ENCODE measurements at regions not wholly inside any gene's neighbourhood (a gene's known extent, or its start where the extent isn't known, plus 50 kb on each side); places are given as distances from the start of the nearest gene placed in this dataset.
"Not testable (repeated sequence)": the region's sequence is repeated elsewhere in the genome, so short reads cannot be mapped to it uniquely, and the experiment has no call there.

- FAIRE-seq (no peak), DNase-seq (ENCODE audit: insufficient read length) (no peak)
- no peak for TF ChIP-seq TAF1 (IDR thresholded peaks at IDR 0.05; ENCODE audit: borderline replicate concordance, low read depth, low read length)
- TF ChIP-seq POLR2A (IDR thresholded peaks at IDR 0.05; ENCODE audit: low read depth, low read length): no peak
- TF ChIP-seq POLR2AphosphoS5 (IDR thresholded peaks at IDR 0.05; ENCODE audit: low read depth, low read length): no peak
Observed at GRCh38 chr9:135394699-135395645, 84.6 kb upstream of the PPP1R26 start.

GRCh38 chr9:135397142-135397541, 82.4 kb upstream of the PPP1R26 start:
- TF ChIP-seq POLR2AphosphoS5 (IDR thresholded peaks at IDR 0.05; ENCODE audit: low read depth, low read length): no peak
- TF ChIP-seq TAF1 (IDR thresholded peaks at IDR 0.05; ENCODE audit: borderline replicate concordance, low read depth, low read length): no peak
- TF ChIP-seq POLR2A (IDR thresholded peaks at IDR 0.05; ENCODE audit: low read depth, low read length): no peak
- DNase-seq (ENCODE audit: insufficient read length): no peak
- FAIRE-seq: no peak

DNA sequence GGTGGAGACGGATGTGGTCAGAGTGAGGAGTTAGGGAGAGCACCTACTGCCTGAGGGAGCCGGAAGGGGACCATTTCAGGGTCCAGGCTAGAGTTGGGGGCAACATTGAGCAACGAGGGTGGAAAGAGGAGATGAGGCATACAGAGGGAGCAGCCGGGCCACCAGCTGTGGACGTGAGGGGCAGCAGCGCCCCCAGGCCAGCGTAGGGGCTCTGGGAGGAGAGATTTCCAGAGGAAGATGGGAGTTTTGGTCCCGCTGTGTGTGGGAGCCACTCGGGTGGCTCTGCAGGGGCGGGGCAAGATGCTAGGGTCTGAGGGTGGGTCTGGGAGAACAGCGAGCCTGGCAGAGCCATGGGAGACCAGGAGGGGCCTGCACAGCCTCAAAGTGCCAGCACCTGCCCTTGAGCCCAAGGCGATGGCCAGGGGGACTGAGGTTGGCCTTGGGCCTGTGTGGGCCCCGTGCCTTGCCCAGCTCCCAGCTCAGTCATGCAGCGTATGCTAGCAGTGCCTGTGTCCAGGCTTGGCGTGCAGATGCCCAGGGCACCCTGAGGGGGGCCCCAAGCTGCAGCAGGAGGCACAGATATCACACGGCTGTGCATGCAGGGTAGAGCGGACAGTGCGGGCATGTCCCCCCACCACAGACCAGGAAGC, 80.5 kb upstream of the PPP1R26 start:
- DNase-seq (ENCODE audit: insufficient read length) (no peak), FAIRE-seq (no peak)
- TF ChIP-seq POLR2A (IDR thresholded peaks at IDR 0.05; ENCODE audit: low read depth, low read length) (no peak), POLR2AphosphoS5 (IDR thresholded peaks at IDR 0.05; ENCODE audit: low read depth, low read length) (no peak), TAF1 (IDR thresholded peaks at IDR 0.05; ENCODE audit: borderline replicate concordance, low read depth, low read length) (no peak)

- TF ChIP-seq POLR2AphosphoS5 (IDR thresholded peaks at IDR 0.05; ENCODE audit: low read depth, low read length): no peak
- DNase-seq (ENCODE audit: insufficient read length) (no peak), FAIRE-seq (no peak)
Observed at GRCh38 chr9:135400496-135400895, 79.1 kb upstream of the PPP1R26 start.

DNA sequence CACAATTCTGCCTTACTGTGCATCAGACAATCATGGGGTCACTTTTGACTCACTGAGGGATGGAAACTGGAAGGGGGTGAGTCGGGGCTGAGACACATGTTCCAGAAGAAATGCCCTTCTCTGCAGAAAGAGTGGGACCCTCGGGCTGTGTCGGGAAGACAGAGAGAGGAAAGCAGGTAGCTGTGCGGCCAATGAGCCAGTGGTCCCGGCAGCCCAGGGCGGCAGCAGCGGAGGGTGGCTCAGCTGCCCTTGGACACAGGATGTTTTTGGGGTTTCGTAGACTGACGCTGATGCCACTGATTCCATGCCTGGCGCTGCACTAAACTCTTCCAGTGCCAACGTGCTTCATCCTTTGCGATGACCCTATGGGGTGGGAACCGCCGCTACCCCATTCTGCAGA, 78.4 kb upstream of the PPP1R26 start:
- DNase-seq (ENCODE audit: insufficient read length) (no peak), FAIRE-seq (no peak)
- TF ChIP-seq TAF1 (IDR thresholded peaks at IDR 0.05; ENCODE audit: borderline replicate concordance, low read depth, low read length) (no peak), POLR2AphosphoS5 (IDR thresholded peaks at IDR 0.05; ENCODE audit: low read depth, low read length) (no peak), POLR2A (IDR thresholded peaks at IDR 0.05; ENCODE audit: low read depth, low read length) (no peak)

GRCh38 chr9:135402048-135402738, 77.4 kb upstream of the PPP1R26 start:
- DNase-seq (ENCODE audit: insufficient read length) (no peak), FAIRE-seq (no peak)
- TF ChIP-seq POLR2AphosphoS5 (IDR thresholded peaks at IDR 0.05; ENCODE audit: low read depth, low read length) (no peak), POLR2A (IDR thresholded peaks at IDR 0.05; ENCODE audit: low read depth, low read length) (no peak), TAF1 (IDR thresholded peaks at IDR 0.05; ENCODE audit: borderline replicate concordance, low read depth, low read length) (no peak)

DNA sequence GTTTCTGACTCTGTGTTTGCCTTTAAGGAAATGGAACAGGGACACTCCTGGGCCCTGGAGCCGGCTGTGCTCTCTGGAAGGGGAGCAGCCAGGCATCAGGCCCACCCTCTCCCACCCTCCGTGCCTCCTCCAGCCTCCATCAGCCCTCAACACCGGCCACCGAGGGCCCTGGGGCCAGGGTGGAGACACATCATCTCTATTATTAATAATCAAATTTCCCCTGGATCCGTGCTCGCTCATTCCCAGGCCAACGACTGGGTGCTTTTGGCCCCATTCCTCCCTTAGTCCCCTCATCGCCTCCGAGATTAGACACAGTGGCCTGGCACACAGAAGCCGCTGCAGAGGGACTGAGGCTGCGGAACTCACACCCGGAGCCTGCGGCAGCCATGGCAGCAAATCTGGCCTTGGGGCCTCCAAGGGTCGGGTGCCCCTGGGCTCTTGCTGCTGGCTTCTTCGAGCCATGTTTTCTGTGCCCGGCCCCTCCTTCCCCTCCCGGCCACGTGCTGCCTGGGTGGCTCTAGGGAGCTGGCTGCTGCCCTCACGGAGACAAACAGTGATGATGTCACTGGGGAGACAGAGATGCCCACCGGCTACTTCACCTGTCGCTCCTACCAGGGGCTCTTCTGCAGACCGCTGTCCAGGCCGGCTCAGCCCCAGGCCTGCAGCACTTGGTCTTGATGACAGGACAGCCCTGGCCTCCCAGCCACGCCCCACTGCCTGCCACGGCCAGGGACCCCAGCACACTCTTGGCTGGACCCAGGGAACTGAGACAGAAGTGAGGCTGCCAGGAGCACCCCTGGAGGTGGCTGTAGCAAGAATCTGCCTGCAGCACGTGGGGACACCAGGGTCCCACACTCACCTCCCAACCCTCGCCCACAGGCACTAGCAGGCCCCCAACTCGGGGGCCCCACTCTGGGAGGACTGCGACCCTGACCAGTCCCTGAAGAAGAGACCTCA, 76.6 kb upstream of the PPP1R26 start:
- no peak for TF ChIP-seq TAF1 (IDR thresholded peaks at IDR 0.05; ENCODE audit: borderline replicate concordance, low read depth, low read length)
- TF ChIP-seq POLR2AphosphoS5 (IDR thresholded peaks at IDR 0.05; ENCODE audit: low read depth, low read length): no peak
- no peak for TF ChIP-seq POLR2A (IDR thresholded peaks at IDR 0.05; ENCODE audit: low read depth, low read length)
- FAIRE-seq (no peak), DNase-seq (ENCODE audit: insufficient read length) (no peak)

DNA sequence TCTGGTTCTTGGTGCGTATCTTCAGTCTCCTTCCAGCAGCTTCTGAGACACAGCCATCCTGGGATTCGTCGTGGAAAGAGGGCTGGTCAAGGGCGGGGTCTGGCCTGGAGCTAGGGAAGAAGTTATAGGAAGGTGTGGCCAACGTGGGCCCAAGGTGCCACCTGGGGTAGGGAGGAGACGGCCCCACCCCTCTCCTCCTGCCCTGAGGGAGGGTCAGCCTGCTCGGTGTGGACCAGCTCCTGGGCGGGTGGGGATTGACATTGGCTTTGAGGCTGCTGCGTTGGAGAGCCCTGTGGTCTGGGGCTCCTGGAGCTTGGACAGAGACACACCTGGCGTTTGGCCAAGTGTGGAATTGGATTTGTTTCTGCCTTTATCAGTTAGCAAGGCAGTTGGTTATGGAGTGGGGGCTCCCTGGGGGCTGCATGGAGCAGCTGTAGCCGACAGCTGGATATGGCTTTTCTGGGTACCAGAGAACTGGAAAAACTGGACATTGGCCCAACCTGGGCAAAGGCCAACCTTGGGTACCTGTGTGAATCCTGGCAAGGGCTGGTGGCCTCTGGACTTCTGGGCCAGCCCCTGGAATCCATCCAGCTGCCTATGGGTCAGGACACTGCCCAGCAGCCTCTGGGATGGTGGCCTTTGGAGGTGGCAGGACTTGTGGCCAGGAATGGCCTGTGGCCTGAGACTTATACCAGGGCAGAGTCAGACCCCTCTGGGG, 75.7 kb upstream of the PPP1R26 start:
- FAIRE-seq: no peak
- TF ChIP-seq POLR2A (IDR thresholded peaks at IDR 0.05; ENCODE audit: low read depth, low read length): no peak
- TF ChIP-seq TAF1 (IDR thresholded peaks at IDR 0.05; ENCODE audit: borderline replicate concordance, low read depth, low read length): no peak
- no peak for TF ChIP-seq POLR2AphosphoS5 (IDR thresholded peaks at IDR 0.05; ENCODE audit: low read depth, low read length)
- no peak for DNase-seq (ENCODE audit: insufficient read length)

DNA sequence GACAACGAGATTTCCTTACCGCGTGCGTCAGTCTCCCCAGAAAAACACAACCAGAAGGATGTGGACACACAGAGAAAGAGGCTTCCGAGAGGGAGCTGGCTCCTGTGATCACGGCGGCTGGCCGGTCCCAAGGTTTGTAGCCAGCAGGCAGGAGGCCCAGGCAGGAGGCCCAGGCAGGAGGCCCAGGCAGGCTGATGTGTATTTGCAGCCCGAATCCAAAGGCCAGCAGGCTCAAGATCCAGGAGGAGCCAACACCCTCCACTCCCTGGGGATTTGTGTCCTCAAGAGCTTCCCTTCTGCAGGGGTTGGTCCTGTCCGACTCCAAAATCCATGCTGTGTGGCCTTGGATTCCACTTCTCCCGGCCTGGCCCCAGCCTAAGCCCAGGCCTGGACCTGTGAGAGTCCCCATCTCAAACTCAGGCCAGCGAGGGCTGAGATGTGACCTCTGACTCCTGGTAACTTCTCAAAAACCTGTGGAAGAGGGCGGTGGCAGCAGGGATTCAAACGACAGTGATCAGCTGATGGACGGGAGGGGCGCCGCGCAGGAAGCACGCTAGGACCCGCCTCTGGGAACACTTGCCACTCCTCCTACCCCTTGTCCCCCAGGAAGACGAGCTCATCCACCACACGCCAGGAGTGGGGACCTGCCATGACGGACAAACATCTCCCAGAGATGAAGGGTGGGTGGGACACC, 75.0 kb upstream of the PPP1R26 start:
- no peak for DNase-seq (ENCODE audit: insufficient read length)
- no peak for FAIRE-seq
- TF ChIP-seq POLR2A (IDR thresholded peaks at IDR 0.05; ENCODE audit: low read depth, low read length) (no peak), POLR2AphosphoS5 (IDR thresholded peaks at IDR 0.05; ENCODE audit: low read depth, low read length) (no peak), TAF1 (IDR thresholded peaks at IDR 0.05; ENCODE audit: borderline replicate concordance, low read depth, low read length) (no peak)

DNA sequence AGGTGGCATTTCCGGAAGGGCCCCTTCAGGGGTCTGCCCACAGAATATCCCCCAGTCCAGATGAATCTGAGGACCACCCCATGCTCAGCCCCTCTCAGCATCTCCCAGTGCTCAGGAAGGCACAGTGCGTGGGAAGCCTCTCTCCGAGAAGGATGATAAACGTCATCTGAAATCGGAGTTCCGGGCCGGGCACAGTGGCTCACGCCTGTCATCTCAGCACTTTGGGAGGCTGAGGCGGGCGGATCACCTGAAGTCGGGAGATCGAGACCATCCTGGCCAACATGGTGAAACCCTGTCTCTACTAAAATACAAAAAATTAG, 74.5 kb upstream of the PPP1R26 start:
- not testable (repeated sequence) for DNase-seq (ENCODE audit: insufficient read length); FAIRE-seq

Data from GM12892 (cell line).